Epithelial cell of proximal tubule (primary cell): ENCODE measurements at regions not wholly inside any gene's neighbourhood (a gene's known extent, or its start where the extent isn't known, plus 50 kb on each side); places are given as distances from the start of the nearest gene placed in this dataset.

ENCODE experiments used
- DNase-seq: peaks from one replicate; pipeline ENCODE4 v3.0.0-alpha.2; 2011; ENCODE audit warnings: low read depth
- H3K4me3 ChIP-seq: 2 replicates; pipeline ENCODE4 v1.5.1; 2011; ENCODE audit warnings: low read depth, mild to moderate bottlenecking, low read length
- CTCF ChIP-seq: conservative IDR thresholded peaks from 2 replicates; pipeline ENCODE4 v1.5.1; 2012; ENCODE audit warnings: low read depth, mild to moderate bottlenecking, low read length

- no peak for DNase-seq
- TF ChIP-seq CTCF, result no peak
- H3K4me3 ChIP-seq, result no peak overlapping the region
Observed at GRCh38 chr17:77894126-77894956, 64.2 kb upstream of the TNRC6C start.

GRCh38 chr17:77897741-77898301 is 60.7 kb upstream of the TNRC6C start:
- no peak for DNase-seq
- H3K4me3 ChIP-seq, result no peak overlapping the region
- no peak for TF ChIP-seq CTCF

GRCh38 chr17:77898521-77899434 is 59.7 kb upstream of the TNRC6C start:
- TF ChIP-seq CTCF, result no peak
- H3K4me3 ChIP-seq, result no peak overlapping the region
- DNase-seq, result no peak

GRCh38 chr17:77899498-77899897 is 59.0 kb upstream of the TNRC6C start:
- no peak overlapping the region for H3K4me3 ChIP-seq
- no peak for TF ChIP-seq CTCF
- no peak for DNase-seq

GRCh38 chr17:77901481-77901880 is 57.0 kb upstream of the TNRC6C start:
- no peak for TF ChIP-seq CTCF
- no peak for DNase-seq
- no peak overlapping the region for H3K4me3 ChIP-seq

- no peak overlapping the region for H3K4me3 ChIP-seq
- TF ChIP-seq CTCF, result no peak
- no peak for DNase-seq
Observed at GRCh38 chr17:77905266-77905665, 53.2 kb upstream of the TNRC6C start.
